ENCODE measurements at regions not wholly inside any gene's neighbourhood (a gene's known extent, or its start where the extent isn't known, plus 50 kb on each side); places are given as distances from the start of the nearest gene placed in this dataset.

DNA sequence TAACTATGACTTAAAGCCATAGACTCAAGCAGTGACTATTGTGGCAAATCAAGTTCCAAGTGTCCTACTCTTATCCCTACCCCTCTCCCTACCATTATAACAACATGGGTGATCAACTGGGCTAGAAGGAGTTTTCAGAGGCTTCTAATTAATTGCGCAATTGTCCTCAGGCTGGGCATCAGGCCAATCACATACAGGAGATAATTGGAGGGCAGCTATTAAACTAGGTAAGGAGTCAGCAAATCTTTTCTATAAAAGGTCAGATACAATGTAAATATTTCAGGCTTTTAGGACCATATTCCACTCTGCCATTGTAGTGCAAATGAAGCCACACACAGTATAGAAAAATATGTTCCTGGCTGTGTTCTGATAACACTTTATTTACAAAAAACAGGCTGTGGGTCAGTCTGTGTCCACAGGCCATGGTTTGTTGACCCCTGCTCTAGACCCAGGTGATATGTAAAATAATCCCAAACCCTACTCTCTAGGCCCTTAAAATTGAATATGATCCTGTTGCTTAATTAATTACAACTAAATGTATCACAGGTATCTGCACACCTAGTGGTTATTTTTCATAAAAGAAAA lies 141.4 kb upstream of the PIK3R1 start:
- Histone ChIP-seq H3K27me3 (replicated peaks; ENCODE audit: insufficient read depth) (no peaks in the 10 kb centered on the region), H3K36me3 (no peaks in the 10 kb centered on the region), H3K9me3 (no peaks in the 10 kb centered on the region), H3K27ac (no peak overlapping the region), H3K4me1 (ENCODE audit: control insufficient read depth in 1 of 2, low read depth in 2 of 2) (no peaks in the 10 kb centered on the region), H3K4me3 (no peak overlapping the region)
- TF ChIP-seq, protein P1, sequence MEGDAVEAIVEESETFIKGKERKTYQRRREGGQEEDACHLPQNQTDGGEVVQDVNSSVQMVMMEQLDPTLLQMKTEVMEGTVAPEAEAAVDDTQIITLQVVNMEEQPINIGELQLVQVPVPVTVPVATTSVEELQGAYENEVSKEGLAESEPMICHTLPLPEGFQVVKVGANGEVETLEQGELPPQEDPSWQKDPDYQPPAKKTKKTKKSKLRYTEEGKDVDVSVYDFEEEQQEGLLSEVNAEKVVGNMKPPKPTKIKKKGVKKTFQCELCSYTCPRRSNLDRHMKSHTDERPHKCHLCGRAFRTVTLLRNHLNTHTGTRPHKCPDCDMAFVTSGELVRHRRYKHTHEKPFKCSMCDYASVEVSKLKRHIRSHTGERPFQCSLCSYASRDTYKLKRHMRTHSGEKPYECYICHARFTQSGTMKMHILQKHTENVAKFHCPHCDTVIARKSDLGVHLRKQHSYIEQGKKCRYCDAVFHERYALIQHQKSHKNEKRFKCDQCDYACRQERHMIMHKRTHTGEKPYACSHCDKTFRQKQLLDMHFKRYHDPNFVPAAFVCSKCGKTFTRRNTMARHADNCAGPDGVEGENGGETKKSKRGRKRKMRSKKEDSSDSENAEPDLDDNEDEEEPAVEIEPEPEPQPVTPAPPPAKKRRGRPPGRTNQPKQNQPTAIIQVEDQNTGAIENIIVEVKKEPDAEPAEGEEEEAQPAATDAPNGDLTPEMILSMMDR (IDR thresholded peaks at IDR 0.05): no peak
- ATAC-seq (ENCODE audit: insufficient number of reproducible peaks, low FRiP score, low read depth): no peak
- no peak for DNase-seq (ENCODE audit: low spot score)

DNA sequence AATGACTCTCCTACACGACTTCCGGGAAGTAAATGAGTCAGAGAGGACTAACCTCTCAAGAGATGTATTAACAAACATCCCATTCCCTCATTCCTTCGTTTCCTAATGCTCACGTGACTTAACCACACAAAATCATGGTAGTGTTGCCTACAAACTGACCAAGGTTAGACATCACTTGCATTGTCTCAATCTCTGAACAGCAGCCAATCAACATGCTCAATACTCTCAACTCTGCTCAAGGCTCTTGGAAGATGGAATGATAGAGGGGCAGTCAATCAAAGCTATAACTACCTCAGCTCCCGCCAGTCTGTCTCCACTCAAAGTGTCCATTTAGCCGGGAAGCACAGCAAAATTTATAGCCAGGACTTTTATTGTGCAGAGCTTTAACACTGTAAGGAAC lies 143.8 kb upstream of the PIK3R1 start:
- TF ChIP-seq, protein P1 (IDR thresholded peaks at IDR 0.05): no peak
- Histone ChIP-seq H3K27me3 (replicated peaks; ENCODE audit: insufficient read depth) (no peaks in the 10 kb centered on the region), H3K27ac (no peak overlapping the region), H3K9me3 (no peaks in the 10 kb centered on the region), H3K36me3 (no peaks in the 10 kb centered on the region), H3K4me3 (no peak overlapping the region), H3K4me1 (ENCODE audit: control insufficient read depth in 1 of 2, low read depth in 2 of 2) (no peaks in the 10 kb centered on the region)
- DNase-seq (ENCODE audit: low spot score) (no peak), ATAC-seq (ENCODE audit: insufficient number of reproducible peaks, low FRiP score, low read depth) (no peak)

DNA sequence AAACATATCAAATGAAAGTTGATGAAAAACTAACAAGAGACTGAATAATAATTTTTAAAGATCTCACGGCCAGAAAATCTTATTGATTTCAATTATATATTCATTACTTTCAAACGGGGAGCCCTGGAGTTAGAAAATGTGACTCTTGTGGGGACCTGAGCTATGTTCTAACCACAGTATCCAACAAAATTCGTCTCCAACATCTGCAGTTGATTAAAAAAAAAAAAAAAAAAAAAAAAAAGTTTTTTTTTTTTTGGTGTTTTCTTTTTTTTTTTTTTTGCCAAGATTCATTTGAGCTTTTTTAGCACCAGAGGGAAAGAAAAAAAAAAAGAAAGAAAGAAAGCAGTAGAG lies 144.3 kb upstream of the PIK3R1 start:
- Histone ChIP-seq H3K27me3 (replicated peaks; ENCODE audit: insufficient read depth) (no peaks in the 10 kb centered on the region), H3K27ac (no peak overlapping the region), H3K36me3 (no peaks in the 10 kb centered on the region), H3K4me1 (ENCODE audit: control insufficient read depth in 1 of 2, low read depth in 2 of 2) (no peaks in the 10 kb centered on the region), H3K4me3 (no peak overlapping the region), H3K9me3 (no peaks in the 10 kb centered on the region)
- ATAC-seq (ENCODE audit: insufficient number of reproducible peaks, low FRiP score, low read depth) (no peak), DNase-seq (ENCODE audit: low spot score) (no peak)
- TF ChIP-seq, protein P1 (IDR thresholded peaks at IDR 0.05): no peak

DNA sequence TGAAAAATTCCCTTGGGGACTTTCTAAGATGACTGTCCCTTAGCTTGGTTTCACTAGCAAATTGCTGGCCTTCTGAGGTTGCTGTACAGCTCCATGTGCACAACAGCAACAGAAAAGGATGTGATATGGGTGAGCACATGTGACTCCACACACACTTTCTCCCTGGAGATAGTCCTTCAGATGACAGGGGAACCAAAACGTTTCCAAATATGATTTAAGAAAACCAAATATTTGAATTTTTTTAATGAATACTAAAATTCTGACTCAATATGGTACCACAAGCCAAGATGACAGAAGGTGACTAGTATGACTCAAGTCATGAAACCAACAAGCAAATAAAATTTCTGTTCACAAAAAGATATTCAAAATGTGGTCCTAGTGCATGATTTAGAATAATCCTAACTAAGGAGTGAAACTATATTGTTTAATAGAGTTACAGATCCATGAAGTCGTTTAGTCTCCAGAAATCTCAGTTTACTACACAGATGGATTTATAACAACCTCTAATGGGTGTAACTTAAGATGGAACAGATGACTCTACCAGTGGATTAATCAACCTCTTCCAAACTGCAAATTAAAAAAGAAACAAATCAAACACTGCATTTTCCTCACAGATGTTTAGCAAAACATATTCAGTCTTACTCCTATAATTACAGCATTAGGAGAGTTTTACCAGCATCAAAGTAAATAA lies 144.8 kb upstream of the PIK3R1 start:
- ATAC-seq (ENCODE audit: insufficient number of reproducible peaks, low FRiP score, low read depth): no peak

DNA sequence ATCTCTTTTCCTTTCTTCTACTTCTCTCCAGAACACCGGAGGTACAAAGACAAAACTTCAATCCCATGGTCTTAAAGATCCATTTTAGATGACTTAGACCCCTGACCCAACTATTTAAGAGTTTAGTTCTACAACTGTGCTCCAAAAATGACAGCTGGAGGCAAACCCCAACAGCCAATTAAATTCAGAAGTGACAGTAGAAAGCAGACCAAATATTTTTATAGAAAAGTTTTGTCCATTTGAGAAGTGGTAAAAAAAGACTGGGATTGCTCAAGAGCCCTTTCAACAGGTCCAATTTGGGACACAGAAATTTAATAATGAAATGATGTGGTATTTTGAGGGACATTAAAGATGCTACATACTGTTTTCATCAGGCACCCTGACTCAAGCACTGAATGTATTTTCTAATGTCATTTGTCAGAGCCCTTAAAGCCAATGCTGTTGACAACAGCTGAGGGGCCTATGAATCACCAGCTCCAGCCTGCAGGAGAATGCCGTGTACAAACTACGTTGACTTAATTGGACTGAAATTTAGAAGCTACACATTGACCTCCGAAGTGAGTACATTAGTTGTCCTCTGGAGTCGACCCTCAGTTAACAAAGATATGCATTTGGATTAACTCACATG lies 147.5 kb upstream of the PIK3R1 start:
- H3K27ac ChIP-seq: no peak overlapping the region
- H3K27me3 ChIP-seq (replicated peaks; ENCODE audit: insufficient read depth): no peaks in the 10 kb centered on the region
- no peak for DNase-seq (ENCODE audit: low spot score)
- TF ChIP-seq, protein P1 (IDR thresholded peaks at IDR 0.05): no peak
- peaks cover 3% of the 10 kb centered on the region for H3K9me3 ChIP-seq
- no peaks in the 10 kb centered on the region for H3K36me3 ChIP-seq
- H3K4me1 ChIP-seq (ENCODE audit: control insufficient read depth in 1 of 2, low read depth in 2 of 2): no peaks in the 10 kb centered on the region
- no peak for ATAC-seq (ENCODE audit: insufficient number of reproducible peaks, low FRiP score, low read depth)
- no peak overlapping the region for H3K4me3 ChIP-seq

More for the DNA sequence above, 144.8 kb upstream of the PIK3R1 start:
- no peak overlapping the region for H3K27ac ChIP-seq
- TF ChIP-seq, protein P1 (IDR thresholded peaks at IDR 0.05): no peak
- no peaks in the 10 kb centered on the region for H3K27me3 ChIP-seq (replicated peaks; ENCODE audit: insufficient read depth)
- no peak overlapping the region for H3K4me3 ChIP-seq
- no peaks in the 10 kb centered on the region for H3K4me1 ChIP-seq (ENCODE audit: control insufficient read depth in 1 of 2, low read depth in 2 of 2)
- no peak for DNase-seq (ENCODE audit: low spot score)
- H3K9me3 ChIP-seq: peaks cover 3% of the 10 kb centered on the region
- H3K36me3 ChIP-seq: no peaks in the 10 kb centered on the region
